ENCODE measurements at regions not wholly inside any gene's neighbourhood (a gene's known extent, or its start where the extent isn't known, plus 50 kb on each side); places are given as distances from the start of the nearest gene placed in this dataset.

GRCh38 chr9:2354856-2355696, 266.5 kb upstream of the VLDLR start:
- Histone ChIP-seq H3K27ac (ENCODE audit: insufficient read depth, low read depth, low read length) (no peak overlapping the region), H3K79me2 (ENCODE audit: control insufficient read depth, insufficient read depth, low read length) (no peaks in the 10 kb centered on the region), H3K36me3 (ENCODE audit: control insufficient read depth in 2 of 2, extremely low read depth in 1 of 2, insufficient read depth in 2 of 2, low read length in 2 of 2) (no peaks in the 10 kb centered on the region), H2AFZ (ENCODE audit: low read depth, low read length) (no peak overlapping the region), H3K4me1 (ENCODE audit: control insufficient read depth, extremely low read depth, insufficient read depth, low read length) (no peaks in the 10 kb centered on the region), H3K9me3 (replicated peaks; ENCODE audit: control insufficient read depth, insufficient read depth, low read length) (no peaks in the 10 kb centered on the region), H3K4me3 (replicated peaks in 1 of 3; ENCODE audit: insufficient read depth in 1 of 3, low read depth in 1 of 3, low read length in 3 of 3) (no peak overlapping the region), H3K9me1 (replicated peaks; ENCODE audit: control insufficient read depth, extremely low read depth, insufficient read depth, low read length) (no peaks in the 10 kb centered on the region), H3K27me3 (ENCODE audit: control insufficient read depth in 2 of 2, insufficient read depth in 2 of 2, low read length in 2 of 2) (no peaks in the 10 kb centered on the region), H4K20me1 (replicated peaks; ENCODE audit: control insufficient read depth, extremely low read depth, insufficient read depth, low read length) (no peaks in the 10 kb centered on the region), H3K9ac (replicated peaks; ENCODE audit: extremely low read depth, insufficient read depth, low read length) (no peak overlapping the region), H3K4me2 (ENCODE audit: insufficient read depth, low read length) (no peak overlapping the region)
- ChIA-PET CTCF (interaction anchor here (0.8 to 1.2 kb wide), 3 partner anchors 10 to 15 kb away, joined by 3 read pairs; no protein-coding TSS in a partner anchor), POLR2A (no interaction called here)
- no peak for FAIRE-seq
- dilution Hi-C loops (cut with MboI; ENCODE audit: extremely low pct_ligation_motif_present, low sequenced_read_pairs): no loop called here
- BruUV-seq (replicated peaks): no TSS peak
- DNase-seq (ENCODE audit: low read depth, low spot score): no peak
- intact Hi-C loops (cut with micrococcal nuclease): no loop called here
- TF ChIP-seq GATA2 (IDR thresholded peaks at IDR 0.05; ENCODE audit: insufficient read depth, insufficient read length, low read depth, low read length): no peak
- TF ChIP-seq MAX (IDR thresholded peaks at IDR 0.05; ENCODE audit: insufficient read depth, insufficient read length): no peak
- TF ChIP-seq POLR2AphosphoS5 (IDR thresholded peaks at IDR 0.05; ENCODE audit: insufficient read depth, low read depth, low read length): no peak
- TF ChIP-seq JUN (IDR thresholded peaks at IDR 0.05; ENCODE audit: borderline replicate concordance, insufficient read depth, insufficient read length, low read depth): no peak
- TF ChIP-seq POLR2A (IDR thresholded peaks at IDR 0.05; ENCODE audit: low read depth, low read length): no peak
- TF ChIP-seq FOS (IDR thresholded peaks at IDR 0.05; ENCODE audit: borderline replicate concordance, insufficient read depth, low read length): no peak
- no peak for TF ChIP-seq EZH2 (IDR thresholded peaks at IDR 0.05; ENCODE audit: borderline replicate concordance, low read depth, low read length, severe bottlenecking)
- TF ChIP-seq MYC (IDR thresholded peaks at IDR 0.05; ENCODE audit: low read depth, low read length): no peak
- no peak for TF ChIP-seq CTCF (IDR thresholded peaks at IDR 0.05; ENCODE audit: extremely low read depth in 1 of 2, insufficient read depth in 1 of 2, low read depth in 1 of 2, low read length in 2 of 2)
